ENCODE measurements at regions not wholly inside any gene's neighbourhood (a gene's known extent, or its start where the extent isn't known, plus 50 kb on each side); places are given as distances from the start of the nearest gene placed in this dataset.

DNA sequence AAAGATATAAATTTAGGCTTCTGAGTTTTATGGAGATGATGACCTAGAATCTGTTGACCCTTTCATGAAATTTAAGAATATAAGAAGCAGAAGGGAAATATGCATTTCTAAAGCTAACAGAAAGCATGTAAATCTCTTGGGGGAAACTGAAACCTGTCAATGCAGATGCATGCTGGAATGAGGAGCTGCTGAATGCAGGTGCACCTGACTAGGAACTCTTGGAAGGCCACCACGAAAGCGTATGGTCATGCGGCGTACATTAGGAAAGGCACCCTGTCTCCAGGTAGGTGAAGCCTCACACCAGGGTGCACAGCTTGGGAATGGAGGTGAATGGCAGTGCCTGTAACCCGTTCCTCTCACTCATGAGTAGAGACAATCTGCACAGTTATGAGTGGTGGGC lies 309.7 kb downstream of the SEC16B start:
- H3K27ac ChIP-seq (ENCODE audit: low read length in 2 of 2), result no peak overlapping the region
- no peak for TF ChIP-seq EZH2 (IDR thresholded peaks at IDR 0.05; ENCODE audit: borderline replicate concordance, insufficient read depth, low read depth, low read length, poor library complexity, severe bottlenecking)
- TF ChIP-seq, protein P1, sequence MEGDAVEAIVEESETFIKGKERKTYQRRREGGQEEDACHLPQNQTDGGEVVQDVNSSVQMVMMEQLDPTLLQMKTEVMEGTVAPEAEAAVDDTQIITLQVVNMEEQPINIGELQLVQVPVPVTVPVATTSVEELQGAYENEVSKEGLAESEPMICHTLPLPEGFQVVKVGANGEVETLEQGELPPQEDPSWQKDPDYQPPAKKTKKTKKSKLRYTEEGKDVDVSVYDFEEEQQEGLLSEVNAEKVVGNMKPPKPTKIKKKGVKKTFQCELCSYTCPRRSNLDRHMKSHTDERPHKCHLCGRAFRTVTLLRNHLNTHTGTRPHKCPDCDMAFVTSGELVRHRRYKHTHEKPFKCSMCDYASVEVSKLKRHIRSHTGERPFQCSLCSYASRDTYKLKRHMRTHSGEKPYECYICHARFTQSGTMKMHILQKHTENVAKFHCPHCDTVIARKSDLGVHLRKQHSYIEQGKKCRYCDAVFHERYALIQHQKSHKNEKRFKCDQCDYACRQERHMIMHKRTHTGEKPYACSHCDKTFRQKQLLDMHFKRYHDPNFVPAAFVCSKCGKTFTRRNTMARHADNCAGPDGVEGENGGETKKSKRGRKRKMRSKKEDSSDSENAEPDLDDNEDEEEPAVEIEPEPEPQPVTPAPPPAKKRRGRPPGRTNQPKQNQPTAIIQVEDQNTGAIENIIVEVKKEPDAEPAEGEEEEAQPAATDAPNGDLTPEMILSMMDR (IDR thresholded peaks at IDR 0.05), result no peak
- no peaks in the 10 kb centered on the region for H3K4me1 Mint-ChIP-seq
- POLR2A ChIA-PET, result no interaction called here
- no peaks in the 10 kb centered on the region for H4K20me1 ChIP-seq (ENCODE audit: control insufficient read depth, insufficient read depth, low read length, poor library complexity, severe bottlenecking)
- intact Hi-C loops (cut with micrococcal nuclease), result no loop called here
- H3K9ac ChIP-seq (ENCODE audit: low read length), result no peak overlapping the region
- DNase-seq (no peak), ATAC-seq (ENCODE audit: low read depth) (no peak)
- no peaks in the 10 kb centered on the region for H3K9me3 Mint-ChIP-seq (ENCODE audit: insufficient read depth)
- no peak overlapping the region for H3K4me3 ChIP-seq (ENCODE audit: control extremely low read depth in 1 of 5, extremely low read depth in 1 of 5, insufficient read depth in 1 of 5, low read depth in 2 of 5, low read length in 4 of 5)
- no peak overlapping the region for H3K27ac Mint-ChIP-seq
- H2AFZ ChIP-seq (ENCODE audit: insufficient read depth, low read depth, low read length, poor library complexity, severe bottlenecking), result no peak overlapping the region
- H3K9me3 ChIP-seq (ENCODE audit: control extremely low read depth in 1 of 3, control insufficient read depth in 2 of 3, insufficient read depth in 1 of 3, low read length in 2 of 3), result no peaks in the 10 kb centered on the region
- H3K79me2 ChIP-seq (ENCODE audit: control insufficient read depth, insufficient read depth, low read length), result no peaks in the 10 kb centered on the region
- no peak overlapping the region for H3K4me3 Mint-ChIP-seq
- no peaks in the 10 kb centered on the region for H3K27me3 Mint-ChIP-seq
- 100% methylated on average over 3 of the region's 5 CpGs for WGBS (ENCODE audit: insufficient coverage)
- no peak overlapping the region for H3K4me2 ChIP-seq (replicated peaks; ENCODE audit: low read depth, low read length, poor library complexity, severe bottlenecking)
- no peaks in the 10 kb centered on the region for H3K27me3 ChIP-seq (replicated peaks in 1 of 4; ENCODE audit: control extremely low read depth in 1 of 4, control insufficient read depth in 3 of 4, insufficient read depth in 4 of 4, low read length in 3 of 4)
- H3K4me1 ChIP-seq (ENCODE audit: control insufficient read depth in 2 of 2, insufficient read depth in 2 of 2, low read length in 2 of 2), result no peaks in the 10 kb centered on the region
- no peaks in the 10 kb centered on the region for H3K36me3 ChIP-seq (replicated peaks in 1 of 2; ENCODE audit: control extremely low read depth in 1 of 2, control insufficient read depth in 1 of 2, extremely low read depth in 1 of 2, insufficient read depth in 2 of 2, low read length in 1 of 2)
- CTCF ChIA-PET, result no interaction called here

DNA sequence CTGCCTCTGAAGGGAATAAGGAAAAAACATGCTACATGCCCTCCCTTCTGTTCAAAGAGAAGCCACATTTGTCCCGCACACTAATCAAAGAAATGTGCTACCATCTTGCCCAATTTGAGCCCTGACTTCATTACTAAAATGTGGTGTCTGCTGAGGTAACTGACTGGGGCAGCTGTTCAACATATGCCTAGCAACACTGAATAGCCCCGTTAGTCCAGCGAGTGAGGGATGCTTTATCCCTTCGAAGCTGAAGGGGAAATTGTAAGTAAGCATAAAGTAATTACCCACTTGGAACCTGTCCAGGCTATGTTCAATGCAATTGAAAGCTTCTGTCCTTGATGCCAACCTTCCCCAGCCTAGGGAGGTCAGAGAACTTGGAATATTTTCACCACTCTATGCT lies 310.6 kb downstream of the SEC16B start:
- DNase-seq, result no peak
- Mint-ChIP-seq H3K9me3 (ENCODE audit: insufficient read depth) (no peaks in the 10 kb centered on the region), H3K4me3 (no peak overlapping the region), H3K27ac (no peak overlapping the region), H3K27me3 (no peaks in the 10 kb centered on the region), H3K4me1 (no peaks in the 10 kb centered on the region)
- Histone ChIP-seq H2AFZ (ENCODE audit: insufficient read depth, low read depth, low read length, poor library complexity, severe bottlenecking) (no peak overlapping the region), H3K4me3 (ENCODE audit: control extremely low read depth in 1 of 5, extremely low read depth in 1 of 5, insufficient read depth in 1 of 5, low read depth in 2 of 5, low read length in 4 of 5) (no peak overlapping the region), H3K79me2 (ENCODE audit: control insufficient read depth, insufficient read depth, low read length) (no peaks in the 10 kb centered on the region), H3K27me3 (replicated peaks in 1 of 4; ENCODE audit: control extremely low read depth in 1 of 4, control insufficient read depth in 3 of 4, insufficient read depth in 4 of 4, low read length in 3 of 4) (no peaks in the 10 kb centered on the region), H4K20me1 (ENCODE audit: control insufficient read depth, insufficient read depth, low read length, poor library complexity, severe bottlenecking) (no peaks in the 10 kb centered on the region), H3K4me2 (replicated peaks; ENCODE audit: low read depth, low read length, poor library complexity, severe bottlenecking) (no peak overlapping the region), H3K36me3 (replicated peaks in 1 of 2; ENCODE audit: control extremely low read depth in 1 of 2, control insufficient read depth in 1 of 2, extremely low read depth in 1 of 2, insufficient read depth in 2 of 2, low read length in 1 of 2) (no peaks in the 10 kb centered on the region), H3K9ac (ENCODE audit: low read length) (no peak overlapping the region), H3K4me1 (ENCODE audit: control insufficient read depth in 2 of 2, insufficient read depth in 2 of 2, low read length in 2 of 2) (no peaks in the 10 kb centered on the region), H3K27ac (ENCODE audit: low read length in 2 of 2) (no peak overlapping the region), H3K9me3 (ENCODE audit: control extremely low read depth in 1 of 3, control insufficient read depth in 2 of 3, insufficient read depth in 1 of 3, low read length in 2 of 3) (no peaks in the 10 kb centered on the region)
- ChIA-PET CTCF (no interaction called here), POLR2A (no interaction called here)
- intact Hi-C loops (cut with micrococcal nuclease), result no loop called here
- ATAC-seq (ENCODE audit: low read depth), result no peak
- 100% methylated on average over 1 of the region's 4 CpGs for WGBS (ENCODE audit: insufficient coverage)
- no peak for TF ChIP-seq EZH2 (IDR thresholded peaks at IDR 0.05; ENCODE audit: borderline replicate concordance, insufficient read depth, low read depth, low read length, poor library complexity, severe bottlenecking)
- TF ChIP-seq, protein P1 (IDR thresholded peaks at IDR 0.05), result no peak

All from B cell (primary cell).